ENCODE measurements at regions not wholly inside any gene's neighbourhood (a gene's known extent, or its start where the extent isn't known, plus 50 kb on each side); places are given as distances from the start of the nearest gene placed in this dataset.
"Not testable (repeated sequence)": the region's sequence is repeated elsewhere in the genome, so short reads cannot be mapped to it uniquely, and the experiment has no call there.

DNA sequence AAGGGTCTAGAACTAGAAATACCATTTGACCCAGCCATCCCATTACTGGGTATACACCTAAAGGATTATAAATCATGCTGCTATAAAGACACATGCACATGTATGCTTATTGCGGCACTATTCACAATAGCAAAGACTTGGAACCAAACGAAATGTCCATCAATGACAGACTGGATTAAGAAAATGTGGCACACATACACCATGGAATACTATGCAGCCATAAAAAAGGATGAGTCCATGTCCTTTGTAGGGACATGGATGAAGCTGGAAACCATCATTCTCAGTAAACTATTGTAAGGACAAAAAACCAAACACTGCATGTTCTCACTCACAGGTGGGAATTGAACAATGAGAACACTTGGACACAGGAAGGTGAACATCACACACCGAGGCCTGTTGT lies 314.1 kb downstream of the FRK start:
- in situ Hi-C loops (cut with HindIII; ENCODE audit: low pct_unique_long_range_greater_than_20kb, low sequenced_read_pairs); DNase-seq (ENCODE audit: low read depth): not testable (repeated sequence)

DNA sequence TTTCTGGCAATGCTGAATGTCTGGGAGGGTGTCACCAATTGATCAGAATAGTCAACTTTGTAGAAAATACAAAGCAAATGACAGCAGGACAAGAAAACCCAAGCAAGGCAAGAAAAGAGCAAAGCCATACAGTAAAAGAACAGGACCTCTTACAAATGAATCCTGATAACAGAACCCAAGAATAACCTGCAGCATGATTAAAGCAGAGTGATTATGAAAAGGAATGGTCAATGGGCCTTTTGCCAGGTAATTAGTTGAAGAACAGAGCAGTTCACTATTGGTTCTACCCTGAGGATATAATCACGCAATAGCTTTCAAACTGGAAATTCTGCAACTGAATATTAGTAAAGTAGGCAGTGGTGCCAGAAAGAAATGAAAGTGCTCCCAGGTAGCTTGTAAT lies 319.8 kb downstream of the FRK start:
- in situ Hi-C loops (cut with HindIII; ENCODE audit: low pct_unique_long_range_greater_than_20kb, low sequenced_read_pairs), result no loop called here
- no peak for DNase-seq (ENCODE audit: low read depth)

DNA sequence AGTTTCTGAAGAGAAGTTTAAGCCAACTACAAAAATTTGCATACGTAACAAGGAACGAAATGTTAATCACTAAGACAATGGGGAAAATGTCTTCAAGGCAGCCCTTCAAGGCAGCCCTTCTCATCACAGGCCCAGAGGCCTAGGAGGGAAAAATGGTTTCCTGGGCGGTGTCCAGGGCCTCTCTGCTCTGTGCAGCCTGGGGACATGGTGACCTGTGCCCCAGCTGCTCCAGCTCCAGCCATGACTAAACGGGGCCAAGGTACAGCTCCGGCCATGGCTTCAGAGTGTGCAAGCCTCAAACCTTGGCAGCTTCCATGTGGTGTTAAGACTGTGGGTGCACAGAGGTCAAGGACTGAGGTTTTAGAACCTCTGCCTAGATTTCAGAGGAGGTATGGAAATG lies 325.1 kb downstream of the FRK start:
- DNase-seq (ENCODE audit: low read depth), result no peak
- in situ Hi-C loops (cut with HindIII; ENCODE audit: low pct_unique_long_range_greater_than_20kb, low sequenced_read_pairs), result no loop called here

DNA sequence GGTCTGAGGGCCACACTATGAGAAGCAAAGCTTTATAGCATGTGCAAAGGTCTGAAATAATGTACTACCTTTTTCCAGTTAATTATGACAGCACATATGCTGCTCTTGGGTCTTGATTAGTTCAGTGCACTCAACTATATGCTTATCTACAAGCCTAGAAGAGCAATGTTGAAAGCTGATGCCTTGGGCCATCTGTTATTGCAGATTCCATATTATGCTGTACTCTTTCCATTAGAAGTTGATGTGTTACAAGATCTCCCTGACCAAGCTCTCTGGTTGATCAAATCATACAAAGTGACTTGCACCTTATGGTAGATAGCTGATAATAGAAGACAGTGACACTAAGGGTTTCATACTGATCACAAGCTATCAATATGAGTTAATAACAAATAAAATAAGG lies 327.3 kb downstream of the FRK start:
- in situ Hi-C loops (cut with HindIII; ENCODE audit: low pct_unique_long_range_greater_than_20kb, low sequenced_read_pairs), result no loop called here
- DNase-seq (ENCODE audit: low read depth), result no peak

DNA sequence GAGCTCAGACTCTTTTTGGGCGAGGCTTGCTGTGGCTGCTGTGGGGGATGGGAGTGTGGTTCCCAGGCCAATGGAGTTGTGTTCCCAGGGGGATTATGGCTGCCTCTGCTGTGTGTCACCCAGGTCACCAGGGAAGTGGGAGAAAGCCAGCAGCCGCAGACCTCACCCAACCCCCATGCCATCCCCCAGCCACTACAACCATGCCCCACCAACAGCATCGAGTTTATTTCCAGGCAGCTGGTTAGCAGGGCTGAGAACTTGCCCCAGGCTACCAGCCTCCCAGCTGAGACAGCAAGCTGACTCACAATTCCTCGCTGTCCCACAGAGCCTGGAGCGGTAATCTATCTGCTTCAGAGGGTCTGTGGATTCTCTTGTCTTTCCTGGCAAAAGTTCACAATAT lies 331.7 kb downstream of the FRK start:
- in situ Hi-C loops (cut with HindIII; ENCODE audit: low pct_unique_long_range_greater_than_20kb, low sequenced_read_pairs), result no loop called here
- no peak for DNase-seq (ENCODE audit: low read depth)

DNA sequence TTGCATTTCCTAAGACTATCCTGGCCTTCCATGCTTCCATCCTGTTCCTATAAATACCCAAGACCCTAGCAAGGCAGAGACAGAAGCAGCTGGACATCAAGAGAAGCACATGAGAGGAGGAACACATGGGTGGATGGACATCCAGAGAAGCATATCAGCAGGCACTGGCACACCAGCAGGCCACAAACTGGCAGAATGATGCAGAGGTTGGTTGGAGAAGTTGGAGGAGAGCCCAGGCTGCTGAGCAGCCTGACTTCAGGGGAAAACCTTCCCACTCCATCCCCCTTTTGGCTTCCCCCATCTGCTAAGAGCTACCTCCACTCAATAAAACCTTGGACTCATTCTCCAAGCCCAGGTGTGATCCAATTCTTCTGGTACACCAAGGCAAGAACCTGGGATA lies 332.5 kb downstream of the FRK start:
- no peak for DNase-seq (ENCODE audit: low read depth)
- in situ Hi-C loops (cut with HindIII; ENCODE audit: low pct_unique_long_range_greater_than_20kb, low sequenced_read_pairs), result no loop called here

DNA sequence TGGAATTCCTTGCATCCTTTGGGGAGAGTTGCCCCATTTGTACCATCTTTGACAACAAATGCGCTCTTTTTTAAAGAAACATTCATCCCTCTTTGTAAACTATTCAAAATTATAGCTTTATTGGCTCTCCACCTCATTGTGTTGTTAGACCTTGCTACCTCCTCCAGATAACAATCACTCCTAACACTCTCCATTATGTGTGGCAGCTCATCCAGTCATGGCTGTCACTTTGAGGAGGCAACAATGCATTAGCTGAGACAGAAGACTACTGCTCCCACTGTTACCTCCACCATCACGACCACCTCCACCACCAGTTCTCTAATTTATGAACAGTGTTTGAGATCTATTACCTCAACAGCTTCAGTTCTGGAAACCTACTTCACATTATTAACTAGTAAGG lies 339.1 kb downstream of the FRK start:
- DNase-seq (ENCODE audit: low read depth), result no peak
- in situ Hi-C loops (cut with HindIII; ENCODE audit: low pct_unique_long_range_greater_than_20kb, low sequenced_read_pairs), result no loop called here

DNA sequence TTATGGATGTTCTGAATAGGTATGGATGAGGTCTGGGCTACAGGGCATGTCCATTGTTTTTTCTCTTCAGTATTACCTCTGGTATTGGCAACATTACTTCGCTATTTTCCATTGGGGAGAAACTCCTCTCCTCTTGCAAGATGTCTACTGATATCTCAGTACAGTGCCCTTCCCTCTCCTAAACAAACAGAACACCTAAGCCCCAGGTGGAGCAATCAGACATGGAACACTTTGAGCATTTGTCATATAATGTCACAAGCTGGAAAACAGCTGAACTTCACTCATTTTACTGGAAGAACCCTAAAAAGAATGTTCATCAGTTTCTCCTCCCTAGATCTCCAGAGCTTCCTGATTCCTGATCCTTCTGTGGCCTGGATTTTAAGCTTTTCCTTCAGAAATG lies 339.8 kb downstream of the FRK start:
- in situ Hi-C loops (cut with HindIII; ENCODE audit: low pct_unique_long_range_greater_than_20kb, low sequenced_read_pairs), result no loop called here
- no peak for DNase-seq (ENCODE audit: low read depth)

DNA sequence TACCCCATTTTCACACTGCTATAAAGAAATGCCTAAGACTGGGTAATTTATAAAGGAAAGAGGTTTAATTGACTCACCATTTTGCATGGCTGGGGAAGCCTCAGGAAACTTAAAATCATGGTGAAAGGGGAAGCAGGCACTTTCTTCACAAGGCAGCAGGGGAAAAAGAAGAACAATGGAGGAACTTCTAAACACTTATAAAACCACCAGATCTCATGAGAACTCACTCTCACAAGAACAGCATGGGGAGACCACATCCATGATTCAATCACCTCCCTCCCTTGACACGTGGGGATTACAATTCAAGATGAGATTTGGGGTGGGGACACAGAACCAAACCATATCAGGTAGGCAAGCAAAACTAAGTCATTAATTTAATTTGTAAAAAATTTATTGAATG lies 343.2 kb downstream of the FRK start:
- in situ Hi-C loops (cut with HindIII; ENCODE audit: low pct_unique_long_range_greater_than_20kb, low sequenced_read_pairs), result no loop called here
- DNase-seq (ENCODE audit: low read depth), result no peak

DNA sequence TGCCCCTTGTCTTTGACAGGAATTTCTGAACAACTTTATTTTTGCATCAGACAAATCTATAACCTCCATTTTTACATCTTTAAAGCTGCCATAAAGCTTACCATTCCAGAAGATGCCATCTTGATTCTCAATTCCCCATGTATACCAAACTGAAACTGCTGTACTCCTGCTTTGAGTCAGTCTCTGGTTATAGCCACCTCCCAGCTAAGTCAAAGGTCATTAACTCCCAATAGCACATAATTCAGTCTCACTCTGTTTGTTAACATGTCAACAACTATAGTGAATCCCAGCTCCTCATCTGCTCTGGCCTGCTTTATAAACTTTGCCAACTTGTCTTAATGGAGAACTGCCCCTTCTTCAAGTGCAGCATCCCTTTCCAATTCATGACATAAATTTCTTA lies 343.6 kb downstream of the FRK start:
- in situ Hi-C loops (cut with HindIII; ENCODE audit: low pct_unique_long_range_greater_than_20kb, low sequenced_read_pairs), result no loop called here
- DNase-seq (ENCODE audit: low read depth), result no peak

DNA sequence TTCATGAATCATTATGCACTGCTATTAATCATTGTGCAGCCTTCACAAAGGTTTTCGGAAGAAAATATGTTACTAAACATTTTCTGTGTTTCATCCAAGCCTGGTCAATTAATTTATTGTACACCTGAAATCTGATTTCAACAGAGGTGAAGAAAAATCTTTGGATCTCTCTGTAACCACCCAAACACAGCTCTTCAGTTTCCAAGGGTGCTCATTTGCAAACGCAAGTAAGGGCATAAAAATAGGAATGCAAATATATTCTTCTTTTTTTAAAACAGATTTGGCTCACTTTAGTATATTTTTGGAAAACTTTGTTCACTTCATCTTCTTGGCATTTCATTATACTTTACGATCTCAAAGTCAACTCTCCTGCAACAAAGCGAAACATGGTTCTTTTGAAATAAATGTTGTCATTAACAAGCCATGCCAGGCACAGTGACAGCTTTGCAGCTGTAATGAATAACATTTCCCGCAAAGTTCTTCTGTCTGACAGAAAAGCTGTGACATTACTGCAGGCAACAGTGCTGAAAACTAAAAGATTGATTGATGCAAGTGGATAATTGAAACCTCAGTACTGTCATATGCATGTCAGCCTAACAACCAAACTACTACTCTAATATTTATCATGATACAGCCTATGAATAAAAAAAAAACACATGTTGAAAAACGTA lies 348.3 kb downstream of the FRK start:
- DNase-seq (ENCODE audit: low read depth), result no peak
- in situ Hi-C loops (cut with HindIII; ENCODE audit: low pct_unique_long_range_greater_than_20kb, low sequenced_read_pairs), result no loop called here

DNA sequence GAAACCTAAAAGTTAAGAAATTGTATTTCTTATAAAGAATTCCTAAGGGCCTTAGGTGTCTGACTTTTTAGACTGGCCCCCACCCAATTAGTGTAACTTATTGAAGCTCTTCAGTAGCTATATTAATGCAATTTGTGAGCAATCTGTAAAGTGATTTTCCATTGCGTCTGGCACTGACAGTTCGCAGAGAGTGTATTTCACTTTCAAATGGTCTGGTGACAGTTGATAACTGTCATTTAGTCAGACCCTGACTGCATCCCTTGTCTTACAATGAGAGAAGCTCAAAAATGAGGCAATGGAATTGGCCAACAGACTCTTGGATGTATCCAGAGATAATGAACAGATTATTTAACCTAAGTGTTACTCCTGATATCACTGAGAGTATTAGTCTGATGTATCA lies 351.8 kb downstream of the FRK start:
- DNase-seq (ENCODE audit: low read depth), result no peak
- in situ Hi-C loops (cut with HindIII; ENCODE audit: low pct_unique_long_range_greater_than_20kb, low sequenced_read_pairs), result no loop called here

DNA sequence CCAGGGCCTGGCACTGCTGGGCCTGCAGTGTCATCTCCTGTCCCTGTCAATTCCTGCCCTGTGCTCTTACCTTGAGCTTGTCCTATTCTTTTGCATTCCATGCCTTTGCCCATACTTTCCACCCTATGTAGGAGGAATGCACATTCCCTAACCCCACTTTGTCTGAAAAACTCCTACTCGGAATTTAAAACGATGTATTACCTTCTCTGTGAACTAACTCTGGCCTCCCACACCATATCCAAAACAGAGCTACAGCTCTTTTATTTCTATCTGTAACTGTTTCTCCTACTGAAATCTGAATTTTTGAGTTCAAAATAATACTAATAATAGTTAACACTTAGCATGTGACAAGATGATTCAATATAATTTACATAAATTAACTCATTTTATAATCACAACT lies 353.7 kb downstream of the FRK start:
- in situ Hi-C loops (cut with HindIII; ENCODE audit: low pct_unique_long_range_greater_than_20kb, low sequenced_read_pairs), result no loop called here

DNA sequence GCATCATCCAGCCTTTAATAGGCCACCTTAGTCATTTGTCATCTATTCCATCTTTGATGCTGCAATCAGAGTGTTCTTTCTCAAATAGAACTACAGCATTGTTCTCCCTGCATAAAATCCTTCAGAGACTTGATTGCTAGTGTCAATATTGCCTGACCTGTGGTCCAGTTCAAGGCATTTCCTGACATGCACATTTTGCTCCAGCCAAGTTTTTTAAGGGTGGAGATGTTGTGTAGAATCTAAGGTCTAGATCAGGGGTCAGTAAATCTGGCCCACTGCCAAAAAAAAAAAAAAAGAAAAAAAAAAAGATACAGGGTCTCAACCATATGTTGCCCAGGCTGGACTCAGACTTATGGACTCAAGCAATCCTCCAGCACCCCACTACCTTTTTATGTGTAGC lies 354.4 kb downstream of the FRK start:
- no peak for DNase-seq (ENCODE audit: low read depth)
- in situ Hi-C loops (cut with HindIII; ENCODE audit: low pct_unique_long_range_greater_than_20kb, low sequenced_read_pairs), result no loop called here

More for the DNA sequence above, 353.7 kb downstream of the FRK start:
- no peak for DNase-seq (ENCODE audit: low read depth)

DNA sequence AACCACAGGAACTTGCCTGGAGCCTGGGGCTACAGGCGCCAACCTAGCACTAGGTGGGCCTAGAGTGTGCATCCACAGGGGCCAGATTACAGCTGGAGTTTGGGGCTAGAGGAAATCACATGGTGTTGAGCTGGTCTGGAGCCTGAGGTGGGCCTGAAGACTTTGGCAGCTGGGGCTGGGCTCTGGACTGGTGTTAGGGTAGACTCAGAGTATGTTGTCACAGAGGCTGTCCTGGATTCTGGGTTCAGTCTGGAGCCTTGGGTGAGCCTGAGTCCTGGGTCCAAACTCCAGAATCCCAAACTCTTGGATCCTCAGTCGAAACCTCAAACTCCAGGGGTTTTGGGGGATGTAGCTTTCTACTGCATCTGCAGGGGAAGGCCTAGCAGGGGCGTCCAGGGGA lies 356.7 kb downstream of the FRK start:
- in situ Hi-C loops (cut with HindIII; ENCODE audit: low pct_unique_long_range_greater_than_20kb, low sequenced_read_pairs), result no loop called here
- no peak for DNase-seq (ENCODE audit: low read depth)

DNA sequence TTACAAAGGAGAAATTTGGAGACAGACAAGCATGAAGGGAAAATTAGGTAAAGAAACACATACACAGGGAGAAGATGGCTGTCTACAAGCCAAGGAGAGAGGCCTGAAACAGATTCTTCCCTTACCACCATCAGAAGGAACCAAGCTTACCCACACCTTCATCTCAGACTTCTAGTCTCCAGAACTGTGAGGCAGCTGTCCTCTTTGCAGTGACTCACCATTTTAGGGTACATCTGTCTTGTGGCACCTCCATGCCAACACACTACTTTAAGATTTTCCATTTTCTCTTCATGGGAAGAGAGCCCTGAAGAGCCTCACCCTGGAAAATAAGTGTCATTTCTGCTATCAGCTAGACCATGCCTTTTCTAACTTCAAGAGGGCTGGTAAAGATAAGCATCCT lies 369.3 kb downstream of the FRK start:
- in situ Hi-C loops (cut with HindIII; ENCODE audit: low pct_unique_long_range_greater_than_20kb, low sequenced_read_pairs), result no loop called here
- DNase-seq (ENCODE audit: low read depth), result no peak

DNA sequence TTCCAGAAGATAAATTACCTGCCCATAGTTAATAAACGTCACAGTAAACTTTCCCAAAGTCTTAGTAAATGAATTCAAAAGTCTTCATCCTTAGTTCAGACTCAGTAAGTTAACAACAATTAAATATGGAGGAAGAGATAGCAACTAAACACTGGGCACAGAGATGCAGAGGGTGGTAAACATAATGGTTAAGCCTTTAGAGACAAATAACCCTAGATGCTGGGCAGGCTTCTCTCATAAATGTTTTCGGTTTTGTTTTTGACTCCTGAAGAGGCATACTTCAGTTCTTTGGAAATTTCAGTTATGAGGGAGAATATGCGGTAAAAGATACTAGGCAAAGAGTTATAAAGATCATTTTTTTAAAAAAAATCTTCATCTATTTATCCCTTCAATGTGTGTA lies 369.8 kb downstream of the FRK start:
- in situ Hi-C loops (cut with HindIII; ENCODE audit: low pct_unique_long_range_greater_than_20kb, low sequenced_read_pairs), result no loop called here
- DNase-seq (ENCODE audit: low read depth), result no peak

DNA sequence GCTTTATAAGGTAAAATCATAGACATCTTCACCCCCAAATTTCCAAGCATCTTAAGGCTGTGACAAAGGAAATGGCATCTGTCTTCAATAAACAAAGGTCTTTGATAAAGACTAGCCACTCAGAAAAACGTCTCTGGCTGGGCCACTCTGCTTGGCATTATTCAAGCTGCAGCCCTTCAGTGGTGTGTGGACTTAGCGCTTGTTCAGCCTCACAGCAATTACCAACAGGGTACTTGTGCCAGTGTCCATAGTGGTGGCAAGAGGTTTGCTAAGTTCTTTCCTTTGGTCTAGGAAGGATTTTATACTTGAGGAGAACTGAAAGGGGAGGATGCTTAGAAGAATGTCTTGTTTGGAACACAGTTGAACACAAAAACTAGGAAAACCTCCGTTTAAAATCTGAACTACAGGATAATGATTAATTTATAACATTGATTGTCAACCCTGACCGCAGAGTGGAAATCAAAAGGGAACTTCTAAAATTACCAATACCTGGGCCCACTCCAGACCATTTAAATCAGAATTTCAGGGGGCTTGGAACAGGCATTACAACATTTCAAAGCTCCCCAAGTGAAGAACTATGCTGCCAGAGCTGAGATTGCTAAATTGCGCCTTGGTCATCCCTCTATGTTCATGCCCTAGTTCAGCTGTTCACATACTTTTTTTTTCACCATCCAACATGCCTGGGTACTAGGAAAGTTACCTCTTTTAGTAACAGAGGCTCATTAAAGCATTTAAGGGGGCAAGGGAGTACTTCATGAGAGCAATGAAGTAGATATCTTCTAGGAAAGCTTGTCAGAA lies 378.5 kb downstream of the FRK start:
- in situ Hi-C loops (cut with HindIII; ENCODE audit: low pct_unique_long_range_greater_than_20kb, low sequenced_read_pairs), result no loop called here
- DNase-seq (ENCODE audit: low read depth), result no peak

DNA sequence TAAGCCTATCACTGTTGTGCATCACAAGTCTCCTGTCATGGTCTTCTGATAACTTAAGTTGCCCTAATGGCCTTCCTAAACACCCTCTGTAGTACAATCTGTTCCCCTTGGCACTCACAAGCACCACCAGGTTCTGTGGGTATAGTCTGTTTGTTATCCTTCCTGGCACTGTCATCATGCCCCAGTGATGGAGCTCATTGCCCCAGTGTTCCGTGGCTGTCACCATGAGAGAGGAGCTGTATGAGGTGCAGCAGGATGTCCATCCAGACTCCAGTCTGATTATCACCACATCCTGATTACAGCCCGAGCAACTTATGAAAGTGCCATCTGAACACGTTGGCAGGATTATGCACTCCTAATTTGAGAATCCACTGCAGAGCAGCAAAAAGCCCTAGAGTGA lies 380.1 kb downstream of the FRK start:
- in situ Hi-C loops (cut with HindIII; ENCODE audit: low pct_unique_long_range_greater_than_20kb, low sequenced_read_pairs), result no loop called here

DNA sequence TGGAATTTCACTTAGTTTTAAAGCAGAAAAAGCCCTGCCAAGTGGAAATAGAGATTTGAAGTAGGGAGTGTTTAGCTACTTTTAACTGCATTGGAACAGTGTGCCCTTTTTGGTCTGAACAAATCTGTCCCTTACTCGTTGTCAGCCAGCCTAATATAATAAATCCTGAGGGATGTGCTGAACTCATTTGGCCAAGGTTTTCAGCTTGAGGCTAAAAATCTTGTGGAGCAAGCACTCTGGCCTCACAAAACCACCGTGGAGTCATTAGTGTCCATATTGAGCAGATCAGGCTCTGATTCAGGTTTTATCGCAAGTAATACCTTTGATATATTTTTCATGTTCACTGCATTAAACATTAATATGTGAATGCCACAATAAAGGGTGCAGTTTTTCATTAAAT lies 383.5 kb downstream of the FRK start:
- in situ Hi-C loops (cut with HindIII; ENCODE audit: low pct_unique_long_range_greater_than_20kb, low sequenced_read_pairs), result no loop called here
- DNase-seq (ENCODE audit: low read depth), result no peak

More for the DNA sequence above, 380.1 kb downstream of the FRK start:
- DNase-seq (ENCODE audit: low read depth), result no peak

Measured in Caki2 (cell line).